Endothelial cell of umbilical vein (primary cell): ENCODE measurements at regions not wholly inside any gene's neighbourhood (a gene's known extent, or its start where the extent isn't known, plus 50 kb on each side); places are given as distances from the start of the nearest gene placed in this dataset.

Source experiments
- BruUV-seq: library from RNA; stranded (reverse); fragments of 400-500 nt; replicated peaks from 2 replicates; lab custom pipeline; 2021; lab: Mats Ljungman, UMichigan
- CTCF ChIA-PET: fragments of 300-600, 350-600 bp; sonication (Branson Sonifier 250); formaldehyde crosslinking; loops from one replicate; lab custom pipeline; 2021; ENCODE audit warnings: antibody characterized with exemption, inconsistent platforms; lab: Charles Lee
- POLR2A ChIA-PET: fragments of 300-600, 350-600 bp; sonication (Branson Sonifier 250); formaldehyde crosslinking; loops from one replicate; lab custom pipeline; 2021; ENCODE audit warnings: antibody characterized with exemption, inconsistent platforms; lab: Charles Lee
- DNase-seq: peaks from one replicate; pipeline ENCODE4 v3.0.0-alpha.2; 2011; ENCODE audit warnings: low read depth, low spot score
- FAIRE-seq: peaks from 2 replicates; lab custom pipeline; 2011; peaks lifted over from hg19 to GRCh38; lab: Jason Lieb, UNC
- H2AFZ ChIP-seq: 2 replicates; pipeline ENCODE4 v1.6.0; 2012; ENCODE audit warnings: low read depth, low read length, control low read depth, inconsistent platforms
- H3K27ac ChIP-seq: 2 replicates; pipeline ENCODE4 v1.5.1; 2011; ENCODE audit warnings: low read depth, mild to moderate bottlenecking, control low read depth, low read length, moderate library complexity; ENCODE audit not compliant: insufficient read depth
- H3K27me3 ChIP-seq, 2 experiments: 2 replicates each; pipeline versions ENCODE4 v1.6.0 to v1.6.1; 2011; ENCODE audit warnings: low read length in 2 of 2, mixed read lengths in 1 of 2; ENCODE audit not compliant: control insufficient read depth in 2 of 2, insufficient read depth in 2 of 2
- H3K36me3 ChIP-seq, 2 experiments: 2 replicates in 1 of 2; 3 replicates in 1 of 2; pipeline ENCODE4 v1.5.1; 2011; ENCODE audit warnings: low read length in 2 of 2, mild to moderate bottlenecking in 1 of 2, moderate library complexity in 1 of 2; ENCODE audit not compliant: control insufficient read depth in 2 of 2, insufficient read depth in 2 of 2; ENCODE audit errors: extremely low read depth in 1 of 2
- H3K4me1 ChIP-seq: 3 replicates; pipeline ENCODE4 v1.5.1; 2011; ENCODE audit warnings: mild to moderate bottlenecking, low read length; ENCODE audit not compliant: control insufficient read depth, insufficient read depth; ENCODE audit errors: extremely low read depth
- H3K4me2 ChIP-seq: 2 replicates; pipeline ENCODE4 v1.6.1; 2011; ENCODE audit warnings: low read length, control low read depth, mixed read lengths; ENCODE audit not compliant: insufficient read depth
- H3K4me3 ChIP-seq, 3 experiments: fragments of 200-600 bp in 1 of 3; sonication (generic), shearing (Covaris generic) in 1 of 3; replicated peaks in 1 of 3; 2 replicates each; pipeline ENCODE4 v1.5.1; 2011 to 2016; ENCODE audit warnings: control low read depth in 3 of 3, low read length in 3 of 3, mild to moderate bottlenecking in 2 of 3, inconsistent platforms in 1 of 3, low read depth in 1 of 3, moderate library complexity in 1 of 3; ENCODE audit not compliant: insufficient read depth in 1 of 3
- H3K79me2 ChIP-seq: 2 replicates; pipeline ENCODE4 v1.6.0; 2012; ENCODE audit warnings: low read length, inconsistent platforms; ENCODE audit not compliant: control insufficient read depth, insufficient read depth
- H3K9ac ChIP-seq: replicated peaks from 2 replicates; pipeline ENCODE3; 2011; ENCODE audit warnings: low read length, control low read depth; ENCODE audit not compliant: insufficient read depth; ENCODE audit errors: extremely low read depth
- H3K9me1 ChIP-seq: replicated peaks from 3 replicates; pipeline ENCODE4 v1.6.0; 2011; ENCODE audit warnings: mild to moderate bottlenecking, low read length; ENCODE audit not compliant: control insufficient read depth, insufficient read depth; ENCODE audit errors: extremely low read depth
- H3K9me3 ChIP-seq: replicated peaks from 2 replicates; pipeline ENCODE4 v1.5.1; 2012; ENCODE audit warnings: low read length, inconsistent platforms; ENCODE audit not compliant: control insufficient read depth, insufficient read depth
- H4K20me1 ChIP-seq: replicated peaks from 2 replicates; pipeline ENCODE3; 2011; ENCODE audit warnings: mild to moderate bottlenecking, low read length; ENCODE audit not compliant: control insufficient read depth, insufficient read depth; ENCODE audit errors: extremely low read depth
- CTCF ChIP-seq, 2 donors: IDR thresholded peaks; 1 replicate in 1 of 2; 2 replicates in 1 of 2; pipeline ENCODE4 v1.5.1; 2011; ENCODE audit warnings: low read length in 2 of 2, mild to moderate bottlenecking in 2 of 2, moderate library complexity in 2 of 2, control low read depth in 1 of 2, inconsistent platforms in 1 of 2, low read depth in 1 of 2; ENCODE audit not compliant: insufficient read depth in 1 of 2; ENCODE audit errors: extremely low read depth in 1 of 2
- EZH2 ChIP-seq: IDR thresholded peaks from 2 replicates; pipeline ENCODE4 v1.6.1; 2012; ENCODE audit warnings: borderline replicate concordance, low read depth, mild to moderate bottlenecking, moderate library complexity, low read length, inconsistent platforms; ENCODE audit not compliant: severe bottlenecking
- FOS ChIP-seq: IDR thresholded peaks from 2 replicates; pipeline ENCODE4 v1.6.1; 2011; ENCODE audit warnings: mild to moderate bottlenecking, low read length, moderate library complexity, borderline replicate concordance; ENCODE audit not compliant: insufficient read depth
- GATA2 ChIP-seq: IDR thresholded peaks from 2 replicates; pipeline ENCODE4 v1.7.0; 2011; ENCODE audit warnings: low read depth, mild to moderate bottlenecking, moderate library complexity, mixed read lengths, low read length; ENCODE audit not compliant: insufficient read length, insufficient read depth
- JUN ChIP-seq: IDR thresholded peaks from 2 replicates; pipeline ENCODE4 v1.6.1; 2011; ENCODE audit warnings: borderline replicate concordance, low read depth; ENCODE audit not compliant: insufficient read length, insufficient read depth
- MAX ChIP-seq: IDR thresholded peaks from 2 replicates; pipeline ENCODE4 v1.6.1; 2011; ENCODE audit not compliant: insufficient read depth, insufficient read length
- MYC ChIP-seq: IDR thresholded peaks from one replicate; pipeline ENCODE4 v1.6.1; 2011; ENCODE audit warnings: mild to moderate bottlenecking, low read depth, low read length
- POLR2A ChIP-seq: IDR thresholded peaks from 2 replicates; pipeline ENCODE4 v1.6.1; 2012; ENCODE audit warnings: low read depth, mild to moderate bottlenecking, control low read depth, low read length
- POLR2AphosphoS5 ChIP-seq: IDR thresholded peaks from 2 replicates; pipeline ENCODE4 v1.6.1; 2012; ENCODE audit warnings: low read depth, mild to moderate bottlenecking, control low read depth, low read length, moderate library complexity; ENCODE audit not compliant: insufficient read depth
- dilution Hi-C: fragments of 300-500 bp; cut with MboI; formaldehyde crosslinking; loops from one replicate; pipeline ENCODE4 v1.15.0; 2019; ENCODE audit warnings: low sequenced_read_pairs; ENCODE audit not compliant: extremely low pct_ligation_motif_present
- intact Hi-C: fragments of 100-400 bp; cut with micrococcal nuclease; formaldehyde crosslinking; loops from one replicate; pipeline ENCODE4 v1.10.0; 2022

- no peak for DNase-seq
- no peaks in the 10 kb centered on the region for H3K36me3 ChIP-seq
- no TSS peak for BruUV-seq
- H3K79me2 ChIP-seq, result no peaks in the 10 kb centered on the region
- dilution Hi-C loops, result no loop called here
- CTCF ChIA-PET, result no interaction called here
- no peaks in the 10 kb centered on the region for H3K9me3 ChIP-seq
- H3K4me2 ChIP-seq, result no peak overlapping the region
- POLR2A ChIA-PET, result no interaction called here
- H3K4me1 ChIP-seq, result no peaks in the 10 kb centered on the region
- H3K9me1 ChIP-seq, result no peaks in the 10 kb centered on the region
- H3K27ac ChIP-seq, result no peak overlapping the region
- TF ChIP-seq MYC (no peak), GATA2 (no peak), MAX (no peak), CTCF (IDR thresholded peaks at IDR 0.05; ENCODE audit: extremely low read depth in 1 of 2, insufficient read depth in 1 of 2, low read depth in 1 of 2, low read length in 2 of 2) (no peak)
- no peak overlapping the region for H3K9ac ChIP-seq
- no peak for FAIRE-seq
- intact Hi-C loops, result no loop called here
- no peak overlapping the region for H3K4me3 ChIP-seq
- no peaks in the 10 kb centered on the region for H3K27me3 ChIP-seq
- H4K20me1 ChIP-seq, result no peaks in the 10 kb centered on the region
- H2AFZ ChIP-seq, result no peak overlapping the region
Measured at GRCh38 chr16:66095676-66096075, 270.8 kb upstream of the CDH5 start.

GRCh38 chr16:66093191-66093590 is 273.3 kb upstream of the CDH5 start:
- Histone ChIP-seq H3K36me3 (no peaks in the 10 kb centered on the region), H4K20me1 (no peaks in the 10 kb centered on the region), H3K4me1 (no peaks in the 10 kb centered on the region), H2AFZ (no peak overlapping the region), H3K27ac (no peak overlapping the region), H3K4me3 (no peak overlapping the region), H3K79me2 (no peaks in the 10 kb centered on the region), H3K9me1 (no peaks in the 10 kb centered on the region), H3K9me3 (no peaks in the 10 kb centered on the region), H3K27me3 (no peaks in the 10 kb centered on the region), H3K4me2 (no peak overlapping the region), H3K9ac (no peak overlapping the region)
- no peak for DNase-seq
- TF ChIP-seq FOS (no peak), JUN (no peak), POLR2A (no peak), EZH2 (no peak), MAX (no peak), CTCF (IDR thresholded peaks at IDR 0.05; ENCODE audit: extremely low read depth in 1 of 2, insufficient read depth in 1 of 2, low read depth in 1 of 2, low read length in 2 of 2) (no peak), MYC (no peak), GATA2 (no peak), POLR2AphosphoS5 (no peak)
- BruUV-seq, result no TSS peak
- POLR2A ChIA-PET, result no interaction called here
- intact Hi-C loops (no loop called here), dilution Hi-C loops (no loop called here)
- FAIRE-seq, result no peak
- CTCF ChIA-PET, result no interaction called here
